PC-9 (cell line): ENCODE measurements at regions not wholly inside any gene's neighbourhood (a gene's known extent, or its start where the extent isn't known, plus 50 kb on each side); places are given as distances from the start of the nearest gene placed in this dataset.

Experiments
- BruUV-seq: library from RNA; stranded (reverse); fragments of 400-500 nt; replicated peaks from 2 replicates; lab custom pipeline; 2021; lab: Mats Ljungman, UMichigan
- CTCF ChIA-PET: fragments of 300-600 bp; sonication (Branson Sonifier 250); formaldehyde crosslinking; loops from one replicate; lab custom pipeline; 2022; ENCODE audit warnings: antibody characterized with exemption; lab: Charles Lee
- POLR2A ChIA-PET: fragments of 300-600 bp; sonication (Branson Sonifier 250); formaldehyde crosslinking; loops from one replicate; lab custom pipeline; 2022; ENCODE audit warnings: antibody characterized with exemption; ENCODE audit not compliant: unreplicated experiment; lab: Charles Lee
- DNase-seq, 2 experiments: peaks; one replicate each; pipeline versions ENCODE4 v3.0.0 to v3.0.0-alpha.2; 2015 to 2022; ENCODE audit warnings: mixed read lengths in 1 of 2
- H2AFZ ChIP-seq: fragments of 200-600 bp; sonication (generic); 2 replicates; pipeline ENCODE4 v1.8.1; 2017; ENCODE audit warnings: antibody characterized with exemption
- H3F3A ChIP-seq: fragments of 200-600 bp; sonication (generic); 2 replicates; pipeline ENCODE4 v1.8.1; 2017; ENCODE audit warnings: antibody characterized with exemption, mild to moderate bottlenecking, low read depth; ENCODE audit not compliant: insufficient read depth
- H3K27ac ChIP-seq: fragments of 200-600 bp; sonication (generic); 2 replicates; pipeline ENCODE4 v1.6.1; 2016; ENCODE audit warnings: mixed run types
- H3K27me3 ChIP-seq: fragments of 200-600 bp; sonication (generic); 2 replicates; pipeline ENCODE4 v1.6.1; 2016; ENCODE audit warnings: low read depth, mixed run types; ENCODE audit not compliant: insufficient read depth
- H3K36me3 ChIP-seq: fragments of 200-600 bp; sonication (generic); 2 replicates; pipeline ENCODE4 v1.6.1; 2016; ENCODE audit warnings: low read depth, mixed run types
- H3K4me1 ChIP-seq: fragments of 200-600 bp; sonication (generic); replicated peaks from 2 replicates; pipeline ENCODE4 v1.6.1; 2016; ENCODE audit warnings: mixed run types; ENCODE audit not compliant: insufficient read depth
- H3K4me2 ChIP-seq: fragments of 200-600 bp; sonication (generic); 2 replicates; pipeline ENCODE4 v1.6.1; 2017; ENCODE audit warnings: mixed run types
- H3K4me3 ChIP-seq: fragments of 200-600 bp; sonication (generic); 2 replicates; pipeline ENCODE4 v1.6.1; 2016; ENCODE audit warnings: mixed run types
- H3K79me2 ChIP-seq: fragments of 200-600 bp; sonication (generic); 2 replicates; pipeline ENCODE4 v1.6.1; 2017; ENCODE audit warnings: low read depth, mixed run types
- H3K9me2 ChIP-seq: fragments of 200-600 bp; sonication (generic); 2 replicates; pipeline ENCODE4 v1.8.1; 2017; ENCODE audit warnings: mild to moderate bottlenecking; ENCODE audit not compliant: insufficient read depth
- H3K9me3 ChIP-seq: fragments of 200-600 bp; sonication (generic); 2 replicates; pipeline ENCODE4 v1.8.1; 2016; ENCODE audit warnings: low read depth; ENCODE audit not compliant: insufficient read depth
- H4K20me1 ChIP-seq: fragments of 200-600 bp; sonication (generic); 2 replicates; pipeline ENCODE4 v1.8.1; 2017; ENCODE audit not compliant: insufficient read depth
- CTCF ChIP-seq: fragments of 200-600 bp; sonication (generic); conservative IDR thresholded peaks from 2 replicates; pipeline ENCODE4 v1.6.1; 2017; ENCODE audit warnings: mixed run types, antibody characterized with exemption, mild to moderate bottlenecking, moderate library complexity
- EZH2 ChIP-seq: fragments of 200-600 bp; sonication (generic); IDR thresholded peaks from 2 replicates; pipeline ENCODE4 v1.8.0; 2017; ENCODE audit warnings: antibody characterized with exemption, low read depth
- intact Hi-C: fragments of 100-400 bp; cut with micrococcal nuclease; formaldehyde crosslinking; loops from one replicate; pipeline ENCODE4 v1.10.0; 2022; ENCODE audit not compliant: unreplicated experiment

GRCh38 chr17:33864758-33865229, 390.3 kb upstream of the CCL2 start:
- CTCF ChIA-PET, result no interaction called here
- no peak overlapping the region for H3K4me3 ChIP-seq
- TF ChIP-seq EZH2 (no peak), CTCF (no peak)
- H3K9me2 ChIP-seq, result no peaks in the 10 kb centered on the region
- H3K4me2 ChIP-seq, result no peak overlapping the region
- no peaks in the 10 kb centered on the region for H3K79me2 ChIP-seq
- H3F3A ChIP-seq, result no peaks in the 10 kb centered on the region
- no peak overlapping the region for H2AFZ ChIP-seq
- H3K36me3 ChIP-seq, result no peaks in the 10 kb centered on the region
- H3K9me3 ChIP-seq, result no peaks in the 10 kb centered on the region
- H3K27me3 ChIP-seq, result no peaks in the 10 kb centered on the region
- no TSS peak for BruUV-seq
- no peaks in the 10 kb centered on the region for H3K4me1 ChIP-seq
- H4K20me1 ChIP-seq, result no peaks in the 10 kb centered on the region
- DNase-seq, result no peak
- no peak overlapping the region for H3K27ac ChIP-seq
- intact Hi-C loops, result no loop called here
- POLR2A ChIA-PET, result no interaction called here

GRCh38 chr17:33868899-33869298, 386.2 kb upstream of the CCL2 start:
- no peaks in the 10 kb centered on the region; the same call in 1 of the 2 replicates for H3K4me1 ChIP-seq
- H3K36me3 ChIP-seq, result no peaks in the 10 kb centered on the region
- no peaks in the 10 kb centered on the region for H4K20me1 ChIP-seq
- no peak overlapping the region for H3K4me3 ChIP-seq
- BruUV-seq, result no TSS peak
- no peaks in the 10 kb centered on the region for H3K9me2 ChIP-seq
- H3K9me3 ChIP-seq, result no peaks in the 10 kb centered on the region
- no peak for DNase-seq
- no peaks in the 10 kb centered on the region for H3F3A ChIP-seq
- H3K27ac ChIP-seq, result no peak overlapping the region
- intact Hi-C loops, result no loop called here
- ChIA-PET POLR2A (no interaction called here), CTCF (no interaction called here)
- no peak overlapping the region for H2AFZ ChIP-seq
- no peak overlapping the region for H3K4me2 ChIP-seq
- no peaks in the 10 kb centered on the region for H3K79me2 ChIP-seq
- H3K27me3 ChIP-seq, result no peaks in the 10 kb centered on the region
- TF ChIP-seq CTCF, result no peak
- no peak for TF ChIP-seq EZH2

GRCh38 chr17:33870936-33871335, 384.1 kb upstream of the CCL2 start:
- H3K4me2 ChIP-seq, result no peak overlapping the region
- no peaks in the 10 kb centered on the region for H4K20me1 ChIP-seq
- no peaks in the 10 kb centered on the region for H3K9me2 ChIP-seq
- no TSS peak for BruUV-seq
- H3K9me3 ChIP-seq, result no peaks in the 10 kb centered on the region
- H3K36me3 ChIP-seq, result no peaks in the 10 kb centered on the region
- H3F3A ChIP-seq, result no peaks in the 10 kb centered on the region
- H3K27me3 ChIP-seq, result no peaks in the 10 kb centered on the region
- no peak overlapping the region for H2AFZ ChIP-seq
- no peaks in the 10 kb centered on the region; the same call in 1 of the 2 replicates for H3K4me1 ChIP-seq
- ChIA-PET POLR2A (no interaction called here), CTCF (no interaction called here)
- H3K27ac ChIP-seq, result no peak overlapping the region
- TF ChIP-seq CTCF (no peak), EZH2 (no peak)
- H3K4me3 ChIP-seq, result no peak overlapping the region
- H3K79me2 ChIP-seq, result no peaks in the 10 kb centered on the region
- DNase-seq, result no peak
- intact Hi-C loops, result no loop called here
